GM21825 (cell line): ENCODE measurements at regions not wholly inside any gene's neighbourhood (a gene's known extent, or its start where the extent isn't known, plus 50 kb on each side); places are given as distances from the start of the nearest gene placed in this dataset.
"Not testable (repeated sequence)": the region's sequence is repeated elsewhere in the genome, so short reads cannot be mapped to it uniquely, and the experiment has no call there.

ENCODE experiments used
- ATAC-seq: cut with Tn5 transposase; IDR thresholded peaks from one replicate; pipeline ENCODE4 v1.9.1; 2021; ENCODE audit warnings: mild to moderate bottlenecking, moderate library complexity; ENCODE audit not compliant: unreplicated experiment

- ATAC-seq: no peak
Observed at GRCh38 chr13:58463841-58464240, 832.3 kb downstream of the PCDH17 start.

GRCh38 chr13:58467176-58467575 lies 835.6 kb downstream of the PCDH17 start:
- no peak for ATAC-seq

- no peak for ATAC-seq
Observed at GRCh38 chr13:58472483-58472882, 840.9 kb downstream of the PCDH17 start.

- ATAC-seq: no peak
Observed at GRCh38 chr13:58474581-58474980, 843.0 kb downstream of the PCDH17 start.

- no peak for ATAC-seq
Observed at GRCh38 chr13:58476206-58476918, 844.8 kb downstream of the PCDH17 start.

- ATAC-seq: no peak
Observed at GRCh38 chr13:58478858-58479257, 847.3 kb downstream of the PCDH17 start.

GRCh38 chr13:58480061-58480460 lies 848.5 kb downstream of the PCDH17 start:
- no peak for ATAC-seq

GRCh38 chr13:58488251-58488650 lies 856.7 kb downstream of the PCDH17 start:
- ATAC-seq: no peak

- no peak for ATAC-seq
Observed at GRCh38 chr13:58495668-58496067, 864.1 kb downstream of the PCDH17 start.

GRCh38 chr13:58500938-58501337 lies 869.4 kb downstream of the PCDH17 start:
- no peak for ATAC-seq

GRCh38 chr13:58504202-58504700 lies 872.7 kb downstream of the PCDH17 start:
- ATAC-seq: not testable (repeated sequence)

GRCh38 chr13:58505262-58505920 lies 873.8 kb downstream of the PCDH17 start:
- ATAC-seq: not testable (repeated sequence)

GRCh38 chr13:58528351-58528750 lies 896.8 kb downstream of the PCDH17 start:
- ATAC-seq: no peak

GRCh38 chr13:58531614-58532013 lies 900.1 kb downstream of the PCDH17 start:
- no peak for ATAC-seq

GRCh38 chr13:58542530-58542929 lies 911.0 kb downstream of the PCDH17 start:
- ATAC-seq: no peak

- ATAC-seq: no peak
Observed at GRCh38 chr13:58547419-58547818, 915.9 kb downstream of the PCDH17 start.

GRCh38 chr13:58566176-58566575 lies 934.6 kb downstream of the PCDH17 start:
- ATAC-seq: no peak

- no peak for ATAC-seq
Observed at GRCh38 chr13:58573743-58574142, 942.2 kb downstream of the PCDH17 start.

- ATAC-seq: no peak
Observed at GRCh38 chr13:58574791-58575190, 943.2 kb downstream of the PCDH17 start.

- ATAC-seq: no peak
Observed at GRCh38 chr13:58579468-58579867, 947.9 kb downstream of the PCDH17 start.

GRCh38 chr13:58583966-58584365 lies 952.4 kb downstream of the PCDH17 start:
- ATAC-seq: no peak

- ATAC-seq: no peak
Observed at GRCh38 chr13:58584610-58585009, 953.1 kb downstream of the PCDH17 start.
